IMR-90 (cell line): ENCODE measurements at regions not wholly inside any gene's neighbourhood (a gene's known extent, or its start where the extent isn't known, plus 50 kb on each side); places are given as distances from the start of the nearest gene placed in this dataset.
A peak's percentile ranks its signal among the peaks of the same experiment; 100 is the strongest.

ENCODE experiments used
- ATAC-seq: fragments of 200-7000 bp; cut with Tn5 transposase; 2 replicates; pipeline ENCODE4 v1.9.1; 2020; ENCODE audit warnings: low read depth, mild to moderate bottlenecking, moderate library complexity
- BruUV-seq: library from RNA; stranded (reverse); fragments of 400-500 nt; replicated peaks from 2 replicates; lab custom pipeline; 2021; lab: Mats Ljungman, UMichigan
- CTCF ChIA-PET: fragments of 300-600 bp; formaldehyde crosslinking; extraction: SDS; loops from one replicate; lab custom pipeline; 2021; ENCODE audit warnings: antibody characterized with exemption; lab: Yijun Ruan, JAX
- POLR2A ChIA-PET: fragments of 300-600 bp; sonication (Branson Sonifier 250); formaldehyde crosslinking; loops from one replicate; lab custom pipeline; 2022; ENCODE audit warnings: antibody characterized with exemption; ENCODE audit not compliant: unreplicated experiment; lab: Charles Lee
- DNase-seq: peaks from one replicate; pipeline ENCODE4 v3.0.0; 2013
- H2AFZ ChIP-seq: replicated peaks from 2 replicates; pipeline ENCODE3; 2013; ENCODE audit warnings: low read length, mild to moderate bottlenecking; ENCODE audit not compliant: poor library complexity
- H2AK5ac ChIP-seq: 2 replicates; pipeline ENCODE4 v1.6.1; 2013; ENCODE audit warnings: low read depth, low read length, inconsistent platforms
- H2AK9ac ChIP-seq: replicated peaks from 2 replicates; pipeline ENCODE3; 2013; ENCODE audit warnings: mild to moderate bottlenecking, low read depth, low read length, moderate library complexity; ENCODE audit not compliant: poor library complexity
- H2BK120ac ChIP-seq: 2 replicates; pipeline ENCODE4 v1.6.1; 2013; ENCODE audit warnings: low read depth, low read length, inconsistent platforms
- H2BK15ac ChIP-seq: 3 replicates; pipeline ENCODE4 v1.6.1; 2013; ENCODE audit warnings: low read depth, low read length, inconsistent platforms
- H2BK20ac ChIP-seq: 2 replicates; pipeline ENCODE4 v1.6.1; 2013; ENCODE audit warnings: low read depth, mild to moderate bottlenecking, inconsistent platforms, low read length, moderate library complexity
- H2BK5ac ChIP-seq: 2 replicates; pipeline ENCODE4 v1.6.1; 2013; ENCODE audit warnings: mild to moderate bottlenecking, low read depth, low read length, inconsistent platforms; ENCODE audit not compliant: poor library complexity, severe bottlenecking
- H3K14ac ChIP-seq: replicated peaks from 2 replicates; pipeline ENCODE4 v1.6.1; 2013; ENCODE audit warnings: low read depth, low read length, inconsistent platforms
- H3K18ac ChIP-seq: 2 replicates; pipeline ENCODE4 v1.6.1; 2013; ENCODE audit warnings: low read depth, low read length, control low read depth
- H3K23ac ChIP-seq: 2 replicates; pipeline ENCODE4 v1.6.1; 2013; ENCODE audit warnings: low read depth, low read length, inconsistent platforms
- H3K27ac ChIP-seq: 2 replicates; pipeline ENCODE4 v1.5.1; 2013; ENCODE audit warnings: mild to moderate bottlenecking, control low read depth, low read length; ENCODE audit not compliant: insufficient read depth
- H3K27me3 ChIP-seq: 2 replicates; pipeline ENCODE4 v1.6.1; 2013; ENCODE audit warnings: low read length; ENCODE audit not compliant: control insufficient read depth, insufficient read depth
- H3K36me3 ChIP-seq: 2 replicates; pipeline ENCODE4 v1.6.1; 2013; ENCODE audit warnings: low read length, mixed read lengths; ENCODE audit not compliant: control insufficient read depth, insufficient read depth
- H3K4ac ChIP-seq: 2 replicates; pipeline ENCODE4 v1.6.1; 2013; ENCODE audit warnings: low read depth, low read length, inconsistent platforms
- H3K4me1 ChIP-seq: 2 replicates; pipeline ENCODE4 v1.6.1; 2013; ENCODE audit warnings: low read length, mixed read lengths; ENCODE audit not compliant: control insufficient read depth, insufficient read depth
- H3K4me2 ChIP-seq: 2 replicates; pipeline ENCODE4 v1.6.1; 2013; ENCODE audit warnings: low read depth, mild to moderate bottlenecking, control low read depth, low read length, moderate library complexity
- H3K4me3 ChIP-seq: 2 replicates; pipeline ENCODE4 v1.5.1; 2013; ENCODE audit warnings: low read depth, mild to moderate bottlenecking, control low read depth, low read length, moderate library complexity; ENCODE audit not compliant: insufficient read depth
- H3K56ac ChIP-seq: 2 replicates; pipeline ENCODE4 v1.6.1; 2013; ENCODE audit warnings: low read length, inconsistent platforms; ENCODE audit not compliant: insufficient read depth; ENCODE audit errors: extremely low read depth
- H3K79me1 ChIP-seq, 2 experiments: 2 replicates each; pipeline ENCODE4 v1.6.1; 2013; ENCODE audit warnings: low read length in 2 of 2, inconsistent platforms in 1 of 2, low read depth in 1 of 2
- H3K9ac ChIP-seq: 2 replicates; pipeline ENCODE4 v1.6.1; 2013; ENCODE audit warnings: low read depth, low read length, control low read depth
- H3K9me1 ChIP-seq: 2 replicates; pipeline ENCODE4 v1.6.1; 2013; ENCODE audit warnings: low read length, inconsistent platforms; ENCODE audit not compliant: insufficient read depth
- H3K9me3 ChIP-seq: 2 replicates; pipeline ENCODE4 v1.6.1; 2013; ENCODE audit warnings: low read length; ENCODE audit not compliant: control insufficient read depth, insufficient read depth
- H4K20me1 ChIP-seq: 2 replicates; pipeline ENCODE4 v1.6.1; 2013; ENCODE audit warnings: low read length, inconsistent platforms; ENCODE audit not compliant: insufficient read depth
- H4K5ac ChIP-seq: 2 replicates; pipeline ENCODE4 v1.6.1; 2013; ENCODE audit warnings: mild to moderate bottlenecking, low read depth, low read length, control low read depth
- H4K8ac ChIP-seq, 2 experiments: 2 replicates each; pipeline ENCODE4 v1.6.1; 2013; ENCODE audit warnings: low read depth in 2 of 2, low read length in 2 of 2, control low read depth in 1 of 2, inconsistent platforms in 1 of 2
- H4K91ac ChIP-seq: 2 replicates; pipeline ENCODE4 v1.6.1; 2013; ENCODE audit warnings: low read depth, low read length, inconsistent platforms; ENCODE audit not compliant: insufficient read depth
- CHD1 ChIP-seq: IDR thresholded peaks from 2 replicates; pipeline ENCODE4 v1.6.1; 2012; ENCODE audit warnings: low read depth, low read length, improper control_type of control experiment
- FOS ChIP-seq: fragments of 150-350 bp; IDR thresholded peaks from 2 replicates; pipeline ENCODE4 v1.6.1; 2016; ENCODE audit warnings: low read depth, low read length
- POLR2A ChIP-seq: IDR thresholded peaks from 2 replicates; pipeline ENCODE4 v1.6.1; 2012; ENCODE audit warnings: mild to moderate bottlenecking, low read depth, low read length
- WGBS, 2 experiments: methylation state at CpG; one replicate each; pipeline versions ENCODE4 v1.1.5 to v1.1.7; 2013; ENCODE audit warnings: missing lambda C conversion rate in 2 of 2; ENCODE audit not compliant: insufficient read length in 1 of 2; ENCODE audit errors: extremely low coverage in 2 of 2; 5-methylcytosine and 5-hydroxymethylcytosine counted together
- dilution Hi-C: fragments of 300-500 bp; cut with HindIII; formaldehyde crosslinking; loops from one replicate; pipeline ENCODE4 v1.14.3; 2018; ENCODE audit warnings: low sequenced_read_pairs; ENCODE audit not compliant: unreplicated experiment
- in situ Hi-C: fragments of 300-500 bp; cut with MboI; formaldehyde crosslinking; loops from 3 replicates; pipeline ENCODE4 v1.14.3; 2019; ENCODE audit warnings: low sequenced_read_pairs, inconsistent platforms, mixed read lengths
- intact Hi-C: fragments of 100-400 bp; cut with micrococcal nuclease; formaldehyde crosslinking; loops from 2 replicates; pipeline ENCODE4 v1.10.0; 2022
- TF ChIP-seq, protein P1 (sequence below): conservative IDR thresholded peaks from 2 replicates; pipeline ENCODE4 v1.5.1; 2012; ENCODE audit warnings: mild to moderate bottlenecking, low read depth, low read length, improper control_type of control experiment

DNA sequence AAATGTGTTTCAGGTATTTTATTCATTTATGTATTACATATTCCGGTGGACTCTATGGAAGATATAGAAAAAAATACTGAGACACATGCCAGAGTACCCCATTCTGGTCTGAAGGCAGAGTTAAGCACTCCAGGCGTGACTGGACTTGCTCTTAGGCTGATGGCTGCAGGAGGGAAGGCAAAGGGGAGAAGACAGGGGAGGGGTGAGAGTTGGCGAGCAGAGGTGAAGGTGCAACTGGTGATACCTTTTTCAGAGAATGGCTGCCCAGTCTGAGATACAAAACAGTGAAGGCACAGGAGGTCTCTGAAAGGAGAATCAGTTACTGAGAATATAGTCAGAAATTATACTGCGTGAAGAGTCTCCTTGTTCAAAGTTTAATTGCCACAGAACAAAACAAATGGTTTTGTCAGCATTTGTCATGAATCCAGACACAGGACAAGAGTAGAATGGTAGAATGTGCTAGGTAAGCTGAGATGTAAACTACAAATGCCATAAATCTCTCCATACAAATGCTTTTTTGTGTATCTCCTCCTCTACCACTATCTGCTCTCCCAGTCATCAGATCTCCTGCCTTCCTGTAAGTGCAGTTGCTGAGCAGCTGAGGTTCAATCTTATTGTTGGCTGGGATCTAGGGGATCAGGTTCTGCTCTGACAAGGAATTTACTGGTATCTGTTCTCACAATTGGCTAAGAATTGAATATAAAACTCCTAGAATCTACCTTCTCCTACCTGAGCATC is 104.2 kb upstream of the DST start:
- Histone ChIP-seq H3K27me3 (no peaks in the 10 kb centered on the region), H3K9me1 (peaks cover 15% of the 10 kb centered on the region), H3K23ac (peak overlapping the region; percentile 40; the same call in 1 of the 2 replicates), H2BK20ac (no peak overlapping the region), H4K20me1 (peaks cover 40% of the 10 kb centered on the region), H3K36me3 (no peaks in the 10 kb centered on the region), H3K79me1 (peaks cover 17 to 67% of the 10 kb centered on the region in 2 experiments; a peak in 3 of 4 replicates), H3K4me3 (no peak overlapping the region), H3K9ac (0 out of 2 replicates have a peak overlapping the region, but pooled peaks have one; percentile 25), H3K9me3 (no peaks in the 10 kb centered on the region), H2AK9ac (no peak overlapping the region), H3K4me2 (no peak overlapping the region), H4K8ac (no peak overlapping the region; a peak in 1 of 4 replicates), H3K27ac (no peak overlapping the region), H3K4ac (peak overlapping the region; percentile 12; the same call in 1 of the 2 replicates), H3K18ac (peak overlapping the region; percentile 71), H3K14ac (peak overlapping the region; percentile 20), H2AFZ (no peak overlapping the region), H3K56ac (no peak overlapping the region), H4K91ac (no peak overlapping the region), H2BK5ac (peak overlapping the region; percentile 6), H2BK120ac (peak overlapping the region; percentile 2; the same call in 1 of the 2 replicates), H2BK15ac (0 out of 3 replicates have a peak overlapping the region, but pooled peaks have one; percentile 2), H3K4me1 (peaks cover 24% of the 10 kb centered on the region), H4K5ac (peak overlapping the region; percentile 49; the same call in 1 of the 2 replicates), H2AK5ac (peak overlapping the region; percentile 6; the same call in 1 of the 2 replicates)
- ChIA-PET POLR2A (no interaction called here), CTCF (no interaction called here)
- TF ChIP-seq FOS (no peak), CHD1 (no peak), POLR2A (no peak)
- TF ChIP-seq, protein P1, sequence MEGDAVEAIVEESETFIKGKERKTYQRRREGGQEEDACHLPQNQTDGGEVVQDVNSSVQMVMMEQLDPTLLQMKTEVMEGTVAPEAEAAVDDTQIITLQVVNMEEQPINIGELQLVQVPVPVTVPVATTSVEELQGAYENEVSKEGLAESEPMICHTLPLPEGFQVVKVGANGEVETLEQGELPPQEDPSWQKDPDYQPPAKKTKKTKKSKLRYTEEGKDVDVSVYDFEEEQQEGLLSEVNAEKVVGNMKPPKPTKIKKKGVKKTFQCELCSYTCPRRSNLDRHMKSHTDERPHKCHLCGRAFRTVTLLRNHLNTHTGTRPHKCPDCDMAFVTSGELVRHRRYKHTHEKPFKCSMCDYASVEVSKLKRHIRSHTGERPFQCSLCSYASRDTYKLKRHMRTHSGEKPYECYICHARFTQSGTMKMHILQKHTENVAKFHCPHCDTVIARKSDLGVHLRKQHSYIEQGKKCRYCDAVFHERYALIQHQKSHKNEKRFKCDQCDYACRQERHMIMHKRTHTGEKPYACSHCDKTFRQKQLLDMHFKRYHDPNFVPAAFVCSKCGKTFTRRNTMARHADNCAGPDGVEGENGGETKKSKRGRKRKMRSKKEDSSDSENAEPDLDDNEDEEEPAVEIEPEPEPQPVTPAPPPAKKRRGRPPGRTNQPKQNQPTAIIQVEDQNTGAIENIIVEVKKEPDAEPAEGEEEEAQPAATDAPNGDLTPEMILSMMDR, result no peak
- no peak for DNase-seq
- ATAC-seq, result no peak
- intact Hi-C loops (no loop called here), in situ Hi-C loops (no loop called here), dilution Hi-C loops (no loop called here)
- 100% methylated on average over 2 of the region's 4 CpGs; no CpG with 5 or more reads in 1 of the 2 experiments for WGBS, 2 experiments
- no TSS peak for BruUV-seq
